ENCODE measurements at regions not wholly inside any gene's neighbourhood (a gene's known extent, or its start where the extent isn't known, plus 50 kb on each side); places are given as distances from the start of the nearest gene placed in this dataset.

GRCh38 chr9:96113032-96113431, 188.9 kb downstream of the HSD17B3 start:
- Histone ChIP-seq H3K9me2 (replicated peaks; ENCODE audit: low read depth, low read length) (no peaks in the 10 kb centered on the region), H3F3A (ENCODE audit: low read depth) (no peaks in the 10 kb centered on the region), H3K4me2 (ENCODE audit: low read depth, low read length, poor library complexity, severe bottlenecking) (no peak overlapping the region), H4K20me1 (ENCODE audit: insufficient read depth, low read length, poor library complexity, severe bottlenecking) (no peaks in the 10 kb centered on the region), H3K9ac (ENCODE audit: low read depth, low read length, poor library complexity, severe bottlenecking) (no peak overlapping the region), H3K9me3 (ENCODE audit: insufficient read depth, low read depth, low read length) (no peaks in the 10 kb centered on the region), H3K79me2 (ENCODE audit: insufficient read depth, low read length) (no peaks in the 10 kb centered on the region), H2AFZ (ENCODE audit: low read length) (no peak overlapping the region), H3K36me3 (ENCODE audit: insufficient read depth, low read length) (no peaks in the 10 kb centered on the region), H3K27me3 (ENCODE audit: insufficient read depth, low read length, poor library complexity, severe bottlenecking) (no peaks in the 10 kb centered on the region), H3K4me1 (ENCODE audit: insufficient read depth, low read length, poor library complexity, severe bottlenecking) (peaks cover 22% of the 10 kb centered on the region), H3K4me3 (ENCODE audit: low read length, poor library complexity, severe bottlenecking) (no peak overlapping the region)
- TF ChIP-seq CTCF (conservative IDR thresholded peaks at IDR 0.05; ENCODE audit: low read length) (no peak), EZH2phosphoT487 (IDR thresholded peaks at IDR 0.05; ENCODE audit: borderline replicate concordance) (no peak)

- Histone ChIP-seq H3K27me3 (ENCODE audit: insufficient read depth, low read length, poor library complexity, severe bottlenecking) (no peaks in the 10 kb centered on the region), H3K4me1 (ENCODE audit: insufficient read depth, low read length, poor library complexity, severe bottlenecking) (no peaks in the 10 kb centered on the region)
Observed at GRCh38 chr9:96109680-96110351, 192.2 kb downstream of the HSD17B3 start.

GRCh38 chr9:96108691-96109380, 193.1 kb downstream of the HSD17B3 start:
- TF ChIP-seq EZH2phosphoT487 (IDR thresholded peaks at IDR 0.05; ENCODE audit: borderline replicate concordance), result no peak
- no peak for TF ChIP-seq CTCF (conservative IDR thresholded peaks at IDR 0.05; ENCODE audit: low read length)
- no peak overlapping the region for H3K4me2 ChIP-seq (ENCODE audit: low read depth, low read length, poor library complexity, severe bottlenecking)
- no peaks in the 10 kb centered on the region for H3F3A ChIP-seq (ENCODE audit: low read depth)
- no peaks in the 10 kb centered on the region for H3K9me3 ChIP-seq (ENCODE audit: insufficient read depth, low read depth, low read length)
- no peak overlapping the region for H3K4me3 ChIP-seq (ENCODE audit: low read length, poor library complexity, severe bottlenecking)
- no peaks in the 10 kb centered on the region for H3K4me1 ChIP-seq (ENCODE audit: insufficient read depth, low read length, poor library complexity, severe bottlenecking)
- no peaks in the 10 kb centered on the region for H3K36me3 ChIP-seq (ENCODE audit: insufficient read depth, low read length)
- H2AFZ ChIP-seq (ENCODE audit: low read length), result no peak overlapping the region
- H4K20me1 ChIP-seq (ENCODE audit: insufficient read depth, low read length, poor library complexity, severe bottlenecking), result no peaks in the 10 kb centered on the region
- H3K9ac ChIP-seq (ENCODE audit: low read depth, low read length, poor library complexity, severe bottlenecking), result no peak overlapping the region
- no peaks in the 10 kb centered on the region for H3K27me3 ChIP-seq (ENCODE audit: insufficient read depth, low read length, poor library complexity, severe bottlenecking)
- H3K79me2 ChIP-seq (ENCODE audit: insufficient read depth, low read length), result no peaks in the 10 kb centered on the region
- no peaks in the 10 kb centered on the region for H3K9me2 ChIP-seq (replicated peaks; ENCODE audit: low read depth, low read length)

More at GRCh38 chr9:96109680-96110351, 192.2 kb downstream of the HSD17B3 start:
- Histone ChIP-seq H3K79me2 (ENCODE audit: insufficient read depth, low read length) (no peaks in the 10 kb centered on the region), H4K20me1 (ENCODE audit: insufficient read depth, low read length, poor library complexity, severe bottlenecking) (no peaks in the 10 kb centered on the region), H3K9me2 (replicated peaks; ENCODE audit: low read depth, low read length) (no peaks in the 10 kb centered on the region), H3F3A (ENCODE audit: low read depth) (no peaks in the 10 kb centered on the region), H2AFZ (ENCODE audit: low read length) (no peak overlapping the region), H3K4me2 (ENCODE audit: low read depth, low read length, poor library complexity, severe bottlenecking) (no peak overlapping the region), H3K9ac (ENCODE audit: low read depth, low read length, poor library complexity, severe bottlenecking) (no peak overlapping the region), H3K4me3 (ENCODE audit: low read length, poor library complexity, severe bottlenecking) (no peak overlapping the region), H3K36me3 (ENCODE audit: insufficient read depth, low read length) (no peaks in the 10 kb centered on the region), H3K9me3 (ENCODE audit: insufficient read depth, low read depth, low read length) (no peaks in the 10 kb centered on the region)
- TF ChIP-seq EZH2phosphoT487 (IDR thresholded peaks at IDR 0.05; ENCODE audit: borderline replicate concordance), result no peak
- no peak for TF ChIP-seq CTCF (conservative IDR thresholded peaks at IDR 0.05; ENCODE audit: low read length)

Measured in Loucy (cell line).